GM12878 (cell line): ENCODE measurements at regions not wholly inside any gene's neighbourhood (a gene's known extent, or its start where the extent isn't known, plus 50 kb on each side); places are given as distances from the start of the nearest gene placed in this dataset.

Source experiments
- BRCA1 ChIP-seq: IDR thresholded peaks from 2 replicates; pipeline ENCODE4 v1.6.1; 2011; ENCODE audit warnings: low read depth, low read length, improper control_type of control experiment
- CUX1 ChIP-seq: IDR thresholded peaks from 2 replicates; pipeline ENCODE4 v1.6.1; 2012; ENCODE audit warnings: improper control_type of control experiment, low read depth, low read length; ENCODE audit not compliant: insufficient replicate concordance
- EGR1 ChIP-seq, 2 experiments: IDR thresholded peaks; 1 replicate in 1 of 2; 2 replicates in 1 of 2; pipeline ENCODE4 v1.6.1; 2011 to 2012; ENCODE audit warnings: low read depth in 2 of 2, low read length in 2 of 2, borderline replicate concordance in 1 of 2, mild to moderate bottlenecking in 1 of 2, moderate library complexity in 1 of 2
- EZH2 ChIP-seq: IDR thresholded peaks from 2 replicates; pipeline ENCODE4 v1.6.1; 2012; ENCODE audit warnings: low read depth, mild to moderate bottlenecking, control low read depth, inconsistent platforms, low read length, borderline replicate concordance; ENCODE audit not compliant: control insufficient read depth
- KAT2A ChIP-seq: conservative IDR thresholded peaks from 2 replicates; pipeline ENCODE4 v1.6.1; 2011; ENCODE audit warnings: low read depth, low read length; ENCODE audit not compliant: control insufficient read depth
- KDM1A ChIP-seq: fragments of 200-600 bp; sonication (generic); IDR thresholded peaks from 2 replicates; pipeline ENCODE4 v1.6.1; 2016; ENCODE audit warnings: borderline replicate concordance
- MAX ChIP-seq: IDR thresholded peaks from 2 replicates; pipeline ENCODE4 v1.6.1; 2012; ENCODE audit warnings: low read depth, low read length, improper control_type of control experiment
- MEF2A ChIP-seq: IDR thresholded peaks from 2 replicates; pipeline ENCODE4 v1.6.1; 2011; ENCODE audit warnings: low read depth, mild to moderate bottlenecking, low read length, moderate library complexity; ENCODE audit not compliant: insufficient read depth
- POLR2A ChIP-seq: IDR thresholded peaks from 2 replicates; pipeline ENCODE4 v1.6.1; 2011; ENCODE audit warnings: low read depth, mild to moderate bottlenecking, low read length
- TBL1XR1 ChIP-seq: IDR thresholded peaks from 2 replicates; pipeline ENCODE4 v1.6.1; 2012; ENCODE audit warnings: low read depth, low read length, improper control_type of control experiment
- ZBTB40 ChIP-seq: fragments of 450-650 bp; IDR thresholded peaks from 2 replicates; pipeline ENCODE4 v1.6.1; 2016; ENCODE audit warnings: mild to moderate bottlenecking, moderate library complexity, borderline replicate concordance
- TF ChIP-seq, protein P1 (sequence below), 3 experiments: IDR thresholded peaks in 2 of 3; conservative IDR thresholded peaks in 1 of 3; 2 replicates each; pipeline ENCODE4 v1.5.1; 2011; ENCODE audit warnings: low read depth in 3 of 3, low read length in 3 of 3, mild to moderate bottlenecking in 3 of 3, control low read depth in 2 of 3, moderate library complexity in 2 of 3, inconsistent platforms in 1 of 3, mixed read lengths in 1 of 3; ENCODE audit not compliant: control insufficient read depth in 2 of 3, insufficient read depth in 1 of 3; ENCODE audit errors: extremely low read depth in 1 of 3

DNA sequence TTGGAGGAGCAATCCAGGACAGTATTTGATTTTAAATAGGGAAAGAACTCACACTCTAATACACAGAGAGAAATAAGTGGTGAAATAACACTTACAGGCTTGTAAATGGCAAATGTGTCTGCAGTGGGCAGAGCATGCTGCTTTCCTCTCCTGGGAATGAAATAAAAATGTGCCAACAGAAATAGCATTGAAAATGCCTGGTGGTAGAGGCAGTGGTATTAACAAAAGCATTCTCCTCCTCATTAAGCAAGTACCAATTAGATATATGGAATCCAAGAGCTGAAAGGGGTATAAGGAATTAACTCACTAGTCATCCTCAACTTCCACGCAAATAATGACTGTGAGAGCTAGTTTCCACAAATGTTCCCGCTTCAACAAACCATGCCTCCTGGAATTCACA, 364.1 kb upstream of the KCNMB2 start:
- TF ChIP-seq EZH2 (no peak), BRCA1 (no peak), EGR1 (IDR thresholded peaks at IDR 0.05; ENCODE audit: borderline replicate concordance in 1 of 2, low read depth in 2 of 2, low read length in 2 of 2) (no peak), MEF2A (no peak), POLR2A (no peak), ZBTB40 (no peak), MAX (no peak), TBL1XR1 (no peak), KDM1A (no peak), CUX1 (no peak), KAT2A (no peak)
- TF ChIP-seq, protein P1, sequence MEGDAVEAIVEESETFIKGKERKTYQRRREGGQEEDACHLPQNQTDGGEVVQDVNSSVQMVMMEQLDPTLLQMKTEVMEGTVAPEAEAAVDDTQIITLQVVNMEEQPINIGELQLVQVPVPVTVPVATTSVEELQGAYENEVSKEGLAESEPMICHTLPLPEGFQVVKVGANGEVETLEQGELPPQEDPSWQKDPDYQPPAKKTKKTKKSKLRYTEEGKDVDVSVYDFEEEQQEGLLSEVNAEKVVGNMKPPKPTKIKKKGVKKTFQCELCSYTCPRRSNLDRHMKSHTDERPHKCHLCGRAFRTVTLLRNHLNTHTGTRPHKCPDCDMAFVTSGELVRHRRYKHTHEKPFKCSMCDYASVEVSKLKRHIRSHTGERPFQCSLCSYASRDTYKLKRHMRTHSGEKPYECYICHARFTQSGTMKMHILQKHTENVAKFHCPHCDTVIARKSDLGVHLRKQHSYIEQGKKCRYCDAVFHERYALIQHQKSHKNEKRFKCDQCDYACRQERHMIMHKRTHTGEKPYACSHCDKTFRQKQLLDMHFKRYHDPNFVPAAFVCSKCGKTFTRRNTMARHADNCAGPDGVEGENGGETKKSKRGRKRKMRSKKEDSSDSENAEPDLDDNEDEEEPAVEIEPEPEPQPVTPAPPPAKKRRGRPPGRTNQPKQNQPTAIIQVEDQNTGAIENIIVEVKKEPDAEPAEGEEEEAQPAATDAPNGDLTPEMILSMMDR (IDR thresholded peaks at IDR 0.05 in 2 of 3, conservative IDR thresholded peaks at IDR 0.05 in 1 of 3; ENCODE audit: control insufficient read depth in 2 of 3, extremely low read depth in 1 of 3, insufficient read depth in 1 of 3, low read depth in 3 of 3, low read length in 3 of 3), result no peak
